A549 (cell line): ENCODE measurements at regions not wholly inside any gene's neighbourhood (a gene's known extent, or its start where the extent isn't known, plus 50 kb on each side); places are given as distances from the start of the nearest gene placed in this dataset.

Source experiments
- ATAC-seq, 2 experiments: fragments of 200-7000 bp in 1 of 2; fragments of >200 bp in 1 of 2; cut with Nextera tagmentation in 1 of 2; cut with Tn5 transposase in 1 of 2; 3 replicates each; pipeline versions ENCODE4 v1.8.0 to v1.9.1; 2018 to 2020; ENCODE audit warnings: mild to moderate bottlenecking in 1 of 2, moderate library complexity in 1 of 2
- CTCF ChIA-PET: fragments of 300-600 bp; sonication (Branson Sonifier 250); formaldehyde crosslinking; extraction: SDS; loops from one replicate; lab custom pipeline; 2021; ENCODE audit warnings: antibody characterized with exemption, inconsistent platforms; lab: Yijun Ruan, JAX
- POLR2A ChIA-PET: fragments of 350-600 bp; formaldehyde crosslinking; extraction: SDS; loops from one replicate; lab custom pipeline; 2021; ENCODE audit warnings: antibody characterized with exemption, inconsistent platforms; lab: Yijun Ruan, JAX
- DNase-seq, 2 experiments: peaks; one replicate each; pipeline versions ENCODE4 v3.0.0 to v3.0.0-alpha.2; 2011 to 2016; ENCODE audit warnings: low read depth in 1 of 2, low spot score in 1 of 2
- FAIRE-seq: peaks from 2 replicates; lab custom pipeline; 2011; peaks lifted over from hg19 to GRCh38; lab: Jason Lieb, UNC
- H3K27ac ChIP-seq, 2 experiments: fragments of >200 bp; sonication (Bioruptor Twin); formaldehyde crosslinking; 3 replicates each; pipeline ENCODE4 v1.5.1; 2016 to 2017
- H3K4me1 ChIP-seq: fragments of >200 bp; sonication (Bioruptor Twin); formaldehyde crosslinking; 3 replicates; pipeline ENCODE4 v1.6.1; 2016
- H3K4me2 ChIP-seq: fragments of >200 bp; sonication (Bioruptor Twin); formaldehyde crosslinking; 3 replicates; pipeline ENCODE4 v1.6.1; 2016
- H3K4me3 ChIP-seq: fragments of >200 bp; sonication (Bioruptor Twin); formaldehyde crosslinking; 3 replicates; pipeline ENCODE4 v1.5.1; 2016
- H3K9me3 ChIP-seq: fragments of >200 bp; sonication (Bioruptor Twin); formaldehyde crosslinking; 3 replicates; pipeline ENCODE4 v1.6.1; 2016
- BCL3 ChIP-seq: fragments of >200 bp; sonication (Bioruptor Twin); formaldehyde crosslinking; IDR thresholded peaks from 3 replicates; pipeline ENCODE4 v1.6.1; 2016
- CBX2 ChIP-seq: fragments of 200-600 bp; sonication (generic); IDR thresholded peaks from 2 replicates; pipeline ENCODE4 v1.6.1; 2016; ENCODE audit warnings: low read depth, mild to moderate bottlenecking, borderline replicate concordance
- CEBPB ChIP-seq, 2 experiments: fragments of >200 bp in 1 of 2; sonication (Bioruptor Twin) in 1 of 2; formaldehyde crosslinking in 1 of 2; IDR thresholded peaks; 2 replicates each; pipeline ENCODE4 v1.6.1; 2012 to 2016
- CHD4 ChIP-seq: fragments of 200-600 bp; sonication (generic); IDR thresholded peaks from 2 replicates; pipeline ENCODE4 v1.6.1; 2016; ENCODE audit warnings: antibody characterized with exemption, mild to moderate bottlenecking, borderline replicate concordance
- E2F6 ChIP-seq: IDR thresholded peaks from 2 replicates; pipeline ENCODE4 v1.6.1; 2012; ENCODE audit warnings: low read depth, borderline replicate concordance
- EHF ChIP-seq: fragments of 250-450 bp; sonication (Bioruptor Pico); IDR thresholded peaks from 2 replicates; pipeline ENCODE4 v1.5.0; 2020; ENCODE audit warnings: mild to moderate bottlenecking
- ELK1 ChIP-seq: fragments of 150-350 bp; IDR thresholded peaks from 2 replicates; pipeline ENCODE4 v1.6.1; 2014; ENCODE audit warnings: low read depth, mild to moderate bottlenecking, low read length
- FOXS1 ChIP-seq: fragments of 250-450 bp; sonication (Bioruptor Pico); IDR thresholded peaks from 2 replicates; pipeline ENCODE4 v1.5.0; 2020; ENCODE audit warnings: mild to moderate bottlenecking, moderate library complexity
- HES2 ChIP-seq: fragments of >200 bp; sonication (Bioruptor Twin); formaldehyde crosslinking; IDR thresholded peaks from 2 replicates; pipeline ENCODE4 v1.6.1; 2016
- HEYL ChIP-seq: fragments of 250-450 bp; sonication (Bioruptor Pico); IDR thresholded peaks from 2 replicates; pipeline ENCODE4 v1.8.0; 2021; ENCODE audit warnings: mild to moderate bottlenecking, moderate library complexity
- HOXA7 ChIP-seq: fragments of 250-450 bp; sonication (Bioruptor Pico); IDR thresholded peaks from 2 replicates; pipeline ENCODE4 v1.5.0; 2020; ENCODE audit warnings: mild to moderate bottlenecking, moderate library complexity
- HOXB13 ChIP-seq: fragments of 250-450 bp; sonication (Bioruptor Pico); IDR thresholded peaks from 2 replicates; pipeline ENCODE4 v1.5.0; 2020; ENCODE audit warnings: low read depth, mild to moderate bottlenecking, moderate library complexity
- JUNB ChIP-seq: fragments of >200 bp; sonication (Bioruptor Twin); formaldehyde crosslinking; IDR thresholded peaks from 2 replicates; pipeline ENCODE4 v1.6.1; 2016
- KDM1A ChIP-seq: fragments of 200-600 bp; sonication (generic); IDR thresholded peaks from 2 replicates; pipeline ENCODE4 v1.6.1; 2016; ENCODE audit warnings: low read depth, mild to moderate bottlenecking
- MAFK ChIP-seq: fragments of 450-650 bp; IDR thresholded peaks from 2 replicates; pipeline ENCODE4 v1.6.1; 2014; ENCODE audit not compliant: partially characterized antibody
- MAX ChIP-seq: IDR thresholded peaks from 2 replicates; pipeline ENCODE4 v1.6.1; 2012
- MAZ ChIP-seq: fragments of 150-350 bp; IDR thresholded peaks from 2 replicates; pipeline ENCODE4 v1.6.1; 2014; ENCODE audit warnings: antibody characterized with exemption, low read depth, low read length, borderline replicate concordance
- NR3C1 ChIP-seq: fragments of >200 bp; sonication (Bioruptor Twin); formaldehyde crosslinking; IDR thresholded peaks from 3 replicates; pipeline ENCODE4 v1.6.1; 2017
- POLR2A ChIP-seq: IDR thresholded peaks from 2 replicates; pipeline ENCODE4 v1.6.1; 2012; ENCODE audit warnings: mild to moderate bottlenecking, low read length
- POLR2AphosphoS2 ChIP-seq: conservative IDR thresholded peaks from 2 replicates; pipeline ENCODE4 v1.6.1; 2012; ENCODE audit warnings: low read length, improper control_type of control experiment, inconsistent platforms
- RAD21 ChIP-seq, 2 experiments: fragments of >200 bp in 1 of 2; sonication (Bioruptor Twin) in 1 of 2; formaldehyde crosslinking in 1 of 2; IDR thresholded peaks in 1 of 2; conservative IDR thresholded peaks in 1 of 2; 2 replicates in 1 of 2; 3 replicates in 1 of 2; pipeline ENCODE4 v1.6.1; 2012 to 2018; ENCODE audit warnings: inconsistent platforms in 1 of 2
- RNF2 ChIP-seq: fragments of 200-600 bp; sonication (generic); IDR thresholded peaks from 2 replicates; pipeline ENCODE4 v1.6.1; 2016; ENCODE audit warnings: low read depth, mild to moderate bottlenecking, antibody characterized with exemption, moderate library complexity, borderline replicate concordance
- ZFP36 ChIP-seq: fragments of 450-650 bp; IDR thresholded peaks from 2 replicates; pipeline ENCODE4 v1.6.1; 2014; ENCODE audit warnings: borderline replicate concordance; ENCODE audit not compliant: partially characterized antibody
- ZSCAN20 ChIP-seq: fragments of 250-450 bp; sonication (Bioruptor Pico); IDR thresholded peaks from 2 replicates; pipeline ENCODE4 v1.8.0; 2022; ENCODE audit warnings: mild to moderate bottlenecking, moderate library complexity
- WGBS: methylation state at CpG from one replicate; pipeline ENCODE4 v1.1.6; 2017; ENCODE audit errors: missing lambda C conversion rate; 5-methylcytosine and 5-hydroxymethylcytosine counted together

GRCh38 chr14:98956181-98956580 is 315.8 kb downstream of the BCL11B start:
- Histone ChIP-seq H3K27ac (peak overlapping the region; percentile 52 to 59; a peak in 4 of 6 replicates), H3K4me2 (no peak overlapping the region), H3K4me3 (no peak overlapping the region), H3K9me3 (no peaks in the 10 kb centered on the region), H3K4me1 (peaks cover 42% of the 10 kb centered on the region)
- ChIA-PET POLR2A (no interaction called here), CTCF (interaction anchor here (1.5 kb wide), 1 partner anchor 433 kb away, joined by 3 read pairs; no protein-coding TSS in a partner anchor)
- TF ChIP-seq POLR2A (no peak), FOXS1 (CRISPR knock-in tag) (no peak), MAX (no peak), MAFK (no peak), RNF2 (no peak), JUNB (no peak), MAZ (no peak), HOXB13 (CRISPR knock-in tag) (no peak), CEBPB (IDR thresholded peaks at IDR 0.05) (no peak), ZFP36 (no peak), NR3C1 (no peak), BCL3 (no peak), ELK1 (no peak), HES2 (no peak), E2F6 (no peak), CBX2 (no peak), ZSCAN20 (CRISPR knock-in tag) (no peak), POLR2AphosphoS2 (no peak)
- no peak for DNase-seq
- 63% methylated on average over 7 of the region's 7 CpGs for WGBS
- FAIRE-seq: no peak
- ATAC-seq: no peak

GRCh38 chr14:98956661-98957060 is 315.3 kb downstream of the BCL11B start:
- H3K4me1 ChIP-seq: peaks cover 42% of the 10 kb centered on the region
- POLR2A ChIA-PET: no interaction called here
- H3K9me3 ChIP-seq: no peaks in the 10 kb centered on the region
- FAIRE-seq: no peak
- TF ChIP-seq CHD4: no peak
- TF ChIP-seq KDM1A: no peak
- TF ChIP-seq JUNB: no peak
- no peak for TF ChIP-seq BCL3
- no peak for TF ChIP-seq FOXS1 (CRISPR knock-in tag)
- no peak for TF ChIP-seq HOXA7 (CRISPR knock-in tag)
- TF ChIP-seq HEYL (CRISPR knock-in tag): no peak
- TF ChIP-seq MAFK: no peak
- no peak for TF ChIP-seq RAD21 (conservative IDR thresholded peaks at IDR 0.05 in 1 of 2, IDR thresholded peaks at IDR 0.05 in 1 of 2)
- TF ChIP-seq EHF (CRISPR knock-in tag): no peak
- TF ChIP-seq, all 56 proteins: peak for 0
- WGBS: 46% methylated on average over 2 of the region's 2 CpGs
- peak overlapping the region; percentile 4 for H3K4me2 ChIP-seq
- DNase-seq (no peak), ATAC-seq (no peak)
- H3K27ac ChIP-seq: peak overlapping the region; percentile 52 to 59; a peak in 4 of 6 replicates
- CTCF ChIA-PET: no interaction called here
- H3K4me3 ChIP-seq: no peak overlapping the region
